Transverse colon (tissue), 4 donors: ENCODE measurements at regions not wholly inside any gene's neighbourhood (a gene's known extent, or its start where the extent isn't known, plus 50 kb on each side); places are given as distances from the start of the nearest gene placed in this dataset.

Source experiments
- EP300 ChIP-seq: sonication (generic); formaldehyde crosslinking; IDR thresholded peaks from one replicate; pipeline ENCODE4 v1.6.1; 2017; ENCODE audit warnings: antibody characterized with exemption, low read depth
- POLR2A ChIP-seq: fragments of 450-650 bp; IDR thresholded peaks from one replicate; pipeline ENCODE4 v1.6.1; 2016; ENCODE audit warnings: antibody characterized with exemption, mild to moderate bottlenecking, moderate library complexity
- POLR2AphosphoS5 ChIP-seq, 3 donors: sonication (generic); formaldehyde crosslinking; IDR thresholded peaks; one replicate each; pipeline ENCODE4 v1.6.1; 2016; ENCODE audit warnings: antibody characterized with exemption in 3 of 3
- TF ChIP-seq, protein P1 (sequence below), 5 experiments: fragments of 200-600 bp in 3 of 5; fragments of 450-650 bp in 2 of 5; sonication (generic) in 3 of 5; IDR thresholded peaks; 1 replicate in 2 of 5; 2 replicates in 3 of 5; pipeline ENCODE4 v1.5.1; 2016 to 2017; ENCODE audit warnings: antibody characterized with exemption in 5 of 5, inconsistent platforms in 3 of 5, mild to moderate bottlenecking in 2 of 5, moderate library complexity in 1 of 5

DNA sequence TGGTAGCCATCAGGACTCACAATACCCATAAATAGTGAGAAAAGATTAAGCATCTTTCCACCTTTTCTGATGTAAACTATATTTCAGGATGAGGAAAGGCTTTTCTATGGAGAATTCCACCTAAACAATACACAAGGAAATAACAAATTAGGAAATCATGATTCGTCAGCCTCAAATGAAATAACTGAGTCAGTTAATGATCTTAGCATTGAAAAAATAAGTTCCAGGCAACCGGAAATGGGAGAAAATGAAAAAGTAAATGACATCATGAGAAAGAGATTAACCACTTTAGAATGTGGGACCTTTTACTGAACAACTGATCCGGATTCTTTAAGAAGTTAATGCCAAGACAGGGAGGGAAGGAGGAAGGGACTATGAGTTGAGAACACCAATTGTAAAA is 742.3 kb downstream of the TNS3 start:
- TF ChIP-seq, protein P1, sequence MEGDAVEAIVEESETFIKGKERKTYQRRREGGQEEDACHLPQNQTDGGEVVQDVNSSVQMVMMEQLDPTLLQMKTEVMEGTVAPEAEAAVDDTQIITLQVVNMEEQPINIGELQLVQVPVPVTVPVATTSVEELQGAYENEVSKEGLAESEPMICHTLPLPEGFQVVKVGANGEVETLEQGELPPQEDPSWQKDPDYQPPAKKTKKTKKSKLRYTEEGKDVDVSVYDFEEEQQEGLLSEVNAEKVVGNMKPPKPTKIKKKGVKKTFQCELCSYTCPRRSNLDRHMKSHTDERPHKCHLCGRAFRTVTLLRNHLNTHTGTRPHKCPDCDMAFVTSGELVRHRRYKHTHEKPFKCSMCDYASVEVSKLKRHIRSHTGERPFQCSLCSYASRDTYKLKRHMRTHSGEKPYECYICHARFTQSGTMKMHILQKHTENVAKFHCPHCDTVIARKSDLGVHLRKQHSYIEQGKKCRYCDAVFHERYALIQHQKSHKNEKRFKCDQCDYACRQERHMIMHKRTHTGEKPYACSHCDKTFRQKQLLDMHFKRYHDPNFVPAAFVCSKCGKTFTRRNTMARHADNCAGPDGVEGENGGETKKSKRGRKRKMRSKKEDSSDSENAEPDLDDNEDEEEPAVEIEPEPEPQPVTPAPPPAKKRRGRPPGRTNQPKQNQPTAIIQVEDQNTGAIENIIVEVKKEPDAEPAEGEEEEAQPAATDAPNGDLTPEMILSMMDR (IDR thresholded peaks at IDR 0.05), result no peak
- TF ChIP-seq POLR2AphosphoS5 (IDR thresholded peaks at IDR 0.05) (no peak), EP300 (no peak), POLR2A (no peak)
